ENCODE measurements at regions not wholly inside any gene's neighbourhood (a gene's known extent, or its start where the extent isn't known, plus 50 kb on each side); places are given as distances from the start of the nearest gene placed in this dataset.

- Histone ChIP-seq H3K27me3 (replicated peaks; ENCODE audit: insufficient read depth) (peaks cover 15% of the 10 kb centered on the region), H3K79me2 (ENCODE audit: insufficient read depth) (no peaks in the 10 kb centered on the region), H3K9me3 (ENCODE audit: low read depth) (no peaks in the 10 kb centered on the region), H3K9ac (no peak overlapping the region), H3K27ac (no peak overlapping the region), H3K4me3 (no peak overlapping the region), H3K4me2 (ENCODE audit: unreplicated experiment) (no peak overlapping the region), H3K4me1 (ENCODE audit: insufficient read depth) (no peaks in the 10 kb centered on the region), H3K9me2 (ENCODE audit: insufficient read depth) (no peaks in the 10 kb centered on the region), H2AFZ (no peak overlapping the region), H3F3A (ENCODE audit: insufficient read depth) (no peaks in the 10 kb centered on the region), H4K20me1 (ENCODE audit: insufficient read depth) (no peaks in the 10 kb centered on the region), H3K36me3 (ENCODE audit: low read depth) (no peaks in the 10 kb centered on the region)
- TF ChIP-seq EZH2 (IDR thresholded peaks at IDR 0.05; ENCODE audit: insufficient read depth, poor library complexity, severe bottlenecking), result no peak
- TF ChIP-seq EZH2phosphoT487 (IDR thresholded peaks at IDR 0.05; ENCODE audit: insufficient read depth, low read depth), result no peak
- WGBS, 2 experiments (ENCODE audit: low coverage in 1 of 2, low lambda C conversion rate in 2 of 2, missing lambda C conversion rate in 2 of 2), result 96 to 100% methylated on average over 1 of the region's 1 CpG
- in situ Hi-C loops (cut with MboI), result no loop called here
- DNase-seq, result no peak
Observed at GRCh38 chr2:30039101-30039500, 107.7 kb upstream of the YPEL5 start.

DNA sequence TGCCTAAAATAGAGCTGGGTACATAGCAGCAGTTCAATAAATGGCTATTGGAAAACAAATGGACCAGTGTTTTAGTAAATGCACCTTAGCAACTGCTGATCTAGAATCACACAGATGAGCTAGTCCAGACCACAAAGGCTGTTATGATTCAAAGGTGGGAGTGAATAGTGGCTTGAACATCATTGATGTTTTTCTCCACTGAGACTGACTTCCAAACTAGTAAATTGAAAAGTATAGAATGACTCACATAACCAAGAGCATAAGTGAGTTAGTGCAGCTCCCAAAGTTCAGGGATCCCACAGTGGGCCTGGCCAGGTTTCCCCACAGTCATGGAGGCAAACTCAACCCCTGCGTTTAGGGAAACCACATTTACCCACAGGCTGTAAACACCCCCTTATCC, 106.7 kb upstream of the YPEL5 start:
- Histone ChIP-seq H3K27me3 (replicated peaks; ENCODE audit: insufficient read depth) (peaks cover 26% of the 10 kb centered on the region), H3K4me1 (ENCODE audit: insufficient read depth) (no peaks in the 10 kb centered on the region), H3K36me3 (ENCODE audit: low read depth) (no peaks in the 10 kb centered on the region), H4K20me1 (ENCODE audit: insufficient read depth) (no peaks in the 10 kb centered on the region), H3K4me3 (no peak overlapping the region), H3K9me2 (ENCODE audit: insufficient read depth) (no peaks in the 10 kb centered on the region), H3K4me2 (ENCODE audit: unreplicated experiment) (no peak overlapping the region), H3K79me2 (ENCODE audit: insufficient read depth) (no peaks in the 10 kb centered on the region), H3K9me3 (ENCODE audit: low read depth) (no peaks in the 10 kb centered on the region), H2AFZ (no peak overlapping the region), H3F3A (ENCODE audit: insufficient read depth) (no peaks in the 10 kb centered on the region), H3K27ac (no peak overlapping the region), H3K9ac (no peak overlapping the region)
- DNase-seq, result no peak
- in situ Hi-C loops (cut with MboI), result no loop called here
- 93 to 100% methylated on average over 1 of the region's 1 CpG for WGBS, 2 experiments (ENCODE audit: low coverage in 1 of 2, low lambda C conversion rate in 2 of 2, missing lambda C conversion rate in 2 of 2)
- TF ChIP-seq EZH2phosphoT487 (IDR thresholded peaks at IDR 0.05; ENCODE audit: insufficient read depth, low read depth) (no peak), EZH2 (IDR thresholded peaks at IDR 0.05; ENCODE audit: insufficient read depth, poor library complexity, severe bottlenecking) (no peak)

DNA sequence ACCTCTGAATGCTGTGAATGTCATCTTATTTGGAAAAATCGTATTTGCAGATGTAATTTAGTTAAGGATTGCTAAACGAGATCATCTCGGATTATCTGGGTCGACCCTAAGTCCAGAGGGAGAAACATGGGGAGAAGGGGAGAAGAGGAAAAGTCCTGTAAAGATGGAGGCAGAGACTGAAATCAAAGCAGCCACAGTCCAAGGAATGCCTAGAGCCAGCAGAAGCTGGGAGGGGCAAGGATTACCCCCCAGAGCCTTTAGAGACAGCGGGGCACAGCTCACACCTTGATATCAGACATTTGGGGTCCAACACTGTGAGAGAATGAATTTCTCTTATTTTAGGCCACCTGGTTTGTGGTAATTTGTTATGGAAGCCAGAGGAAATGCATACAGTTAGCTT, 104.9 kb upstream of the YPEL5 start:
- Histone ChIP-seq H3K27me3 (replicated peaks; ENCODE audit: insufficient read depth) (peaks cover 30% of the 10 kb centered on the region), H3K27ac (no peak overlapping the region), H3K9me3 (ENCODE audit: low read depth) (no peaks in the 10 kb centered on the region), H3K4me1 (ENCODE audit: insufficient read depth) (no peaks in the 10 kb centered on the region), H3F3A (ENCODE audit: insufficient read depth) (no peaks in the 10 kb centered on the region), H3K4me2 (ENCODE audit: unreplicated experiment) (no peak overlapping the region), H3K4me3 (no peak overlapping the region), H3K79me2 (ENCODE audit: insufficient read depth) (no peaks in the 10 kb centered on the region), H3K36me3 (ENCODE audit: low read depth) (no peaks in the 10 kb centered on the region), H3K9ac (no peak overlapping the region), H4K20me1 (ENCODE audit: insufficient read depth) (no peaks in the 10 kb centered on the region), H3K9me2 (ENCODE audit: insufficient read depth) (no peaks in the 10 kb centered on the region), H2AFZ (no peak overlapping the region)
- in situ Hi-C loops (cut with MboI), result no loop called here
- DNase-seq, result no peak
- WGBS, 2 experiments (ENCODE audit: low coverage in 1 of 2, low lambda C conversion rate in 2 of 2, missing lambda C conversion rate in 2 of 2), result 40 to 49% methylated on average over 5 of the region's 5 CpGs
- TF ChIP-seq EZH2phosphoT487 (IDR thresholded peaks at IDR 0.05; ENCODE audit: insufficient read depth, low read depth) (no peak), EZH2 (IDR thresholded peaks at IDR 0.05; ENCODE audit: insufficient read depth, poor library complexity, severe bottlenecking) (no peak)

GRCh38 chr2:30046396-30046795, 100.4 kb upstream of the YPEL5 start:
- in situ Hi-C loops (cut with MboI), result no loop called here
- no peaks in the 10 kb centered on the region for H3K36me3 ChIP-seq (ENCODE audit: low read depth)
- no peaks in the 10 kb centered on the region for H3K79me2 ChIP-seq (ENCODE audit: insufficient read depth)
- no peaks in the 10 kb centered on the region for H3K9me3 ChIP-seq (ENCODE audit: low read depth)
- no peak overlapping the region for H3K9ac ChIP-seq
- peaks cover 40% of the 10 kb centered on the region for H3K27me3 ChIP-seq (replicated peaks; ENCODE audit: insufficient read depth)
- no peaks in the 10 kb centered on the region for H3K9me2 ChIP-seq (ENCODE audit: insufficient read depth)
- H3F3A ChIP-seq (ENCODE audit: insufficient read depth), result no peaks in the 10 kb centered on the region
- H3K27ac ChIP-seq, result no peak overlapping the region
- TF ChIP-seq EZH2 (IDR thresholded peaks at IDR 0.05; ENCODE audit: insufficient read depth, poor library complexity, severe bottlenecking) (no peak), EZH2phosphoT487 (IDR thresholded peaks at IDR 0.05; ENCODE audit: insufficient read depth, low read depth) (no peak)
- no peak overlapping the region for H3K4me2 ChIP-seq (ENCODE audit: unreplicated experiment)
- 48 to 49% methylated on average over 2 of the region's 2 CpGs for WGBS, 2 experiments (ENCODE audit: low coverage in 1 of 2, low lambda C conversion rate in 2 of 2, missing lambda C conversion rate in 2 of 2)
- H3K4me3 ChIP-seq, result no peak overlapping the region
- H2AFZ ChIP-seq, result no peak overlapping the region
- no peaks in the 10 kb centered on the region for H3K4me1 ChIP-seq (ENCODE audit: insufficient read depth)
- no peak for DNase-seq
- H4K20me1 ChIP-seq (ENCODE audit: insufficient read depth), result no peaks in the 10 kb centered on the region

DNA sequence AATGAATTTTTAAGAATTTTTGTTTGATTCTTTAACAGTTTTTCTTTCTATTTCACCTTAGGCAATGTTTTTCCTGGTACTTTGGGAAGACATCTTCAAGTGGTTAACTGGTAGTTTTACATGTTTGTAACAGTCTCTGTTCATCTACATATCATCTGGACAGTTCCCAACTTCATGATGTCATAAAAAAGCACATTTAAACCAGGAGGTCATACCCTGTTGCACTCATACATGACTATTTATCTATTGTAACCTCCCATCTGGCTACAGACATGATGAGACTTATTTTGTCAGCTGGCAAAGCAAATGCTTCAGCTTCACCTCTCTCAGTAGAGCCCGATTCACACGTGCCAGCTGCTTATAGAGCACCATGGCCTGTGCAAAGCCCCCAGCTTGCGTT, 99.8 kb upstream of the YPEL5 start:
- H2AFZ ChIP-seq, result no peak overlapping the region
- no peak overlapping the region for H3K27ac ChIP-seq
- no peaks in the 10 kb centered on the region for H3K9me2 ChIP-seq (ENCODE audit: insufficient read depth)
- no peaks in the 10 kb centered on the region for H3K4me1 ChIP-seq (ENCODE audit: insufficient read depth)
- H3K9me3 ChIP-seq (ENCODE audit: low read depth), result no peaks in the 10 kb centered on the region
- H3K4me3 ChIP-seq, result no peak overlapping the region
- in situ Hi-C loops (cut with MboI), result no loop called here
- TF ChIP-seq EZH2 (IDR thresholded peaks at IDR 0.05; ENCODE audit: insufficient read depth, poor library complexity, severe bottlenecking) (no peak), EZH2phosphoT487 (IDR thresholded peaks at IDR 0.05; ENCODE audit: insufficient read depth, low read depth) (no peak)
- H3K36me3 ChIP-seq (ENCODE audit: low read depth), result no peaks in the 10 kb centered on the region
- H4K20me1 ChIP-seq (ENCODE audit: insufficient read depth), result no peaks in the 10 kb centered on the region
- no peak overlapping the region for H3K9ac ChIP-seq
- no peaks in the 10 kb centered on the region for H3K79me2 ChIP-seq (ENCODE audit: insufficient read depth)
- H3F3A ChIP-seq (ENCODE audit: insufficient read depth), result no peaks in the 10 kb centered on the region
- peaks cover 46% of the 10 kb centered on the region for H3K27me3 ChIP-seq (replicated peaks; ENCODE audit: insufficient read depth)
- WGBS, 2 experiments (ENCODE audit: low coverage in 1 of 2, low lambda C conversion rate in 2 of 2, missing lambda C conversion rate in 2 of 2), result 45 to 59% methylated on average over 3 of the region's 3 CpGs
- no peak overlapping the region for H3K4me2 ChIP-seq (ENCODE audit: unreplicated experiment)
- no peak for DNase-seq

Data from GM23248 (cell line).